LoVo (cell line): ENCODE measurements at regions not wholly inside any gene's neighbourhood (a gene's known extent, or its start where the extent isn't known, plus 50 kb on each side); places are given as distances from the start of the nearest gene placed in this dataset.
"Not testable (repeated sequence)": the region's sequence is repeated elsewhere in the genome, so short reads cannot be mapped to it uniquely, and the experiment has no call there.

ENCODE experiments used
- DNase-seq: peaks from one replicate; pipeline ENCODE4 v3.0.0-alpha.2; 2016; ENCODE audit warnings: low spot score

DNA sequence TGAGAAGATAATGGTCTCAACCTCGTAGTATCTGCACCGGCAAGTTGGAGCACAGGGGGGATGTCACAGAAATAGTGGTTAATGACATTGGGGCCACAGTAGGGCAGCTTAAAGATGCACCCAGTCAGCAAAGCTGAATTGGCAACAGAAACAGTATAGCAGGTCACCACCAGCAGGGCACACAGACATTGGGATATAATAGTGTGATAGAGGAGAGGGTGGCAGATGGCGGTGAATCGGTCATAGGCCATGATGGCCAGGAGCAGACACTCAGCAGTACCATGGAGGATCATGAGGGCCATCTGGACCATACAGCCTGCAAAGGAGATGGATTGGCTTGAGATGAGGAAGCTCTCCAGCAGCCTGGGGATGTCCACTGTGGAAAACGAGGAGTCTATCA lies 106.0 kb upstream of the OR9Q1 start:
- DNase-seq: no peak

DNA sequence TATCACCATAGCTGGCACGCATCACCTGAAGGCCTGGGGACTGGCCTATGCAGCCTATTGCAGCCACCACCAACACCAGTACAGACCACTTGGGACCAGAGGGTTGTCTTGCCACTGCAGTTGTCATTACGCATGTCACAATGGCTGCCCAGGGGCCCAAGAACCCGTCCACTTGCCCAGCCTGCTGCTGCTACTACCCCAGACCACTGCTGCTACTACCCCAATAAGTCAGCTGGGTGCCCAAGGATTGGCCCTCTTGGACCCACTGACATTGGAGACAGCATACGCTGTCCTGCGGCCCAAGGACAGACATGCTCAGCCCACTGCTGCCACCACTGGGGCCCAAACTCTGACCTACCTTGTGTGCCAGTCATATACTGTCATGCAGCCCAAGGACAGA lies 102.7 kb upstream of the OR9Q1 start:
- no peak for DNase-seq

DNA sequence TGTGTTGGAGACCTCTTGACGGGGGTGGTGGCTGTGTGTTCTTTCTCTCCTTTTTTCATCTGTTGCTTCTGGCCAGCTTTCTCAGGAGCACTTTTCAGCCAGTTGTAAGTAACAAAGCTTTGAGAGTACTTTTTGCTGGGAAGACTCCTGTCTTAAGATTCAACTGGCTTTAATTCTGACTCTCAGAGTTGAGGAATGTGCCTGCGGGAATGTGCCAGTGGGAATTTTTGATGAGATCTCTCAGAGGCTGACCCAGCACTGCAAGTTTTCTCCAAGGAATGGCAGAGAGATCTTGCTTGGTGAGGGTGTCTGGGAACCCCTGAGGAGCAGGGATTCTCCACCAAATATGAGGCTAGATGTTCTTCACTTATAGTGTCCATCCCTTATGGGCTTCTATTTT lies 91.6 kb upstream of the OR9Q1 start:
- no peak for DNase-seq

DNA sequence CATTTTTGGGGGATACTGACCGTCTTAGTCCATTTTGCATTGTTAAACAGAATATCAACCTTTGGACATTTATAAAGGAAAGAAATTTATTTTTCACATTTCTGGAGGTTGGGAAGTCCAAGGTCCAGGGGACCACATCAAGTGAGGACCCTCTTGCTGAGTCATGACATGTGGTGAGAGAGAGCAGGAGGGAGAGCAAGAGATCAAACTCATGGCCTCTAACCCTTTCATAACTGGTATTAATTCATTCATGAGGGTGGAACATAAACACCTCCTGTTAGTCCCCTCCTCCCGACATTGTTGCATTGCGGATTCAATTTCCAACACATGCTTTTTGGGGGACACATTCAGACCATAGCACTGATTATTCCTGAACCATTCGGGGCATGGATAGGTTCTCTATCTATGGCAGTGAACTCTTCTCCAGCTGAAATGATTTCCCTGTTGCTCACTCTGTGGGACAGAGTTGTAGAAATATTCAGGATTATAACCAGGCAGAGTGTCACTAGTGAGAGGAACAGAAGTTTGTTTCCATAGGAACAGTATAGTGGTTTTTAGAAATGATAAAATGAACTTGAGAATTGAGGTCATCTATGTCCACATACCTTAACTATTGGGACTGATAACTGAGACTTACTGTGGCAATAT lies 88.2 kb upstream of the OR9Q1 start:
- DNase-seq: no peak

DNA sequence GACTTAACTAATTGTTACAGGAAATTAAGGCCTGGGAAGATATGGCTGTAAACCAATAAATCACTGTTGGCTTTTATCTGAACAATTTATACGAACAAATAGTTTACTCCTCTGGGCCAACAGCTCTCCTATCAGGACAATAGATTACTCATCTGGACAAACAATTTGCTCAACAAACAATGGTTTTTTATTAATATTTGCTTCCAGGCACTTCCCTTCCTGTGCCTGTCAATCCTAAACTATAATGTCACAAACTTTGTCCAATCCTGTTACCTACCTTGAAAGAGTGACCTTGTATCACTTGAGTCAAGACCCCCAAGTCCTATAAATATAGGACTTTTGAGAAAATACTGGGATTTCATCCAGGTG lies 87.6 kb upstream of the OR9Q1 start:
- no peak for DNase-seq

DNA sequence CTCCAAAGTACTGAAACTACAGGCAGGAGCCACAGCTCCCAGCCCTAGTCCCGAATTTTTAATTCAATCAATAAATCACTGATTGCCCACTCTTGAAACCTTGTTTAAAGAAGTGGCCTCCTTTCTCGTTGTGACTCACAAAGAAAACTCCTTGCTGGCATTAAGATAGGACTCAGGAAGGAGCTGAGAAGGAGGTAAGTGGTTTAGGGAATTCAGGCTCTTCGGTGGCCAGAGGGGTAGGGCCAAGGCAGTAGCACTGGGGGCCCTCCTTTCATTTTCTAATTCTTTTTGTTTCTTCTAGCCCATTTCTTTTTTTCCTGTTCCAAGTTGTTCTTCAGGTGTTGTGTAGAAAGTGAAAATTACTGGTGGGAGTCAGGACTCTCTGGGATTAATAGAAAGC lies 86.2 kb upstream of the OR9Q1 start:
- DNase-seq: no peak

DNA sequence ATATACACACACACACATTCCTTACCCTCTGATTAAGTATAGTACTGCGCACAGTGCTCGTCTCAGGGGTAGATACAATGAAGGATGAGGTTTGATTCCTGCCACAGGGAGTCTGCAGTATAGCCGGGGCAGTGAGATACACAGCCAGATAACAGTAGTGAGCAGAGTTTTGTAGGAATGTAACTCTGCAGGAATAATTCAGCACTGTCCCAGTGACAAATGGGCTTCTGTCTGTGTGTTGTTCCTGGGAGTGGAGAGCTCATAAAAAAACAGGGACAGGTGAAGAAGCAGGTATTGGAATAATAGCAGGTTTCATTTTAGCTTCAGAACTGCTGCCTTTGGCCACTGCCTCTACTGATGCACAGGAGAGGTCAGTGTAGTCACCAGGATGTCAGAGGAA lies 85.3 kb upstream of the OR9Q1 start:
- no peak for DNase-seq

DNA sequence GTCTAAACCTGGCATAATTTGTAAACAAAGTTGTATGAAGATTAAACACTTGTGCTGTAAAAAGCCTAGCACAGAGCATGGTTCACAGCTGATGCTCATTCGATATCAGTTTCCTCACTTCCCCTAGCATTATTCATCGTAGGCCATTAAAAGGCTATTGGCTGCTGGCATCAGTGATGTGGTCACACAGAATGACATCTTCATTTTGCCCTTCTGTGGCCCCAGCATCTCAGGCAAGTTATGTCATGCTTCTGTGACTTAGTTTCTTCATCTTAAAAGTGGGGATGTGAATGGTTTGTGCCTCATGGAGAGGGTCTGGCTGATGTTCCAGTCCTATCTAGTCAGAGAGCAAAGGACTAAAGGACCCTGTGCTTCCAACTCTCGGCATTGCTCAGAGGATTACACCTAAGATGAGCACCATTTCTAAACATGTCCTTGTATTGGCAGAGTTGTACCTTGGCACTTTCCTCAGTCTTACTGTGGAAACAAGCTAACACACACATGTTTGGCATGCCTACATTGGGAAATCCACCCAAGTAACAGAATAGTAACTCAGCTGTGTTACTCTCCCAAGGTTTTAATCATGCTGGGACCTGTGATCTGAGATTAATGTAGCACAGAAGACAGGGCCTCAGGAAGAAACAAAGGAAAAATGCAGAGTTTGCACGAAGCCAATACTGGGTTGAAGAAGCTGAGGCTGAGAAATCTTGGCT lies 83.5 kb upstream of the OR9Q1 start:
- no peak for DNase-seq

DNA sequence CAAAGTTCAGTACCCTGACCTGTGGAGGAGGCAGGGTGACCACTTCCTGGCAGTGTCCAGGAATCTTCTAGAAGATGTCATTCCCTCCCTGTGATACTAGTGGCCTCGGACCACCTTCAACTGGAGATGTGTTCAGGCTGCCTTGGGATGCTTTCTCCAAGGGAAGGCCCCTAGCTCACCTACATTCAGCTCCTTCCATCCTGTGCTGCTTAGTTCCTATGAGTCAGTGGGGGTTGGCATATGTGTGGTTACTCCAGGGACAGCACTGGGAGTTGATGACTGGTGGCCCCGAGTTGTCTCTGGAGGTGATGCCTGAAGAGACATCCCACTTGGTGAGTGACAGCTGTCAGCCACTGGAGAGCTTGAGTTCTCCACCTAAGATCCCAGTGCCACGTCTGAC lies 81.8 kb upstream of the OR9Q1 start:
- no peak for DNase-seq

DNA sequence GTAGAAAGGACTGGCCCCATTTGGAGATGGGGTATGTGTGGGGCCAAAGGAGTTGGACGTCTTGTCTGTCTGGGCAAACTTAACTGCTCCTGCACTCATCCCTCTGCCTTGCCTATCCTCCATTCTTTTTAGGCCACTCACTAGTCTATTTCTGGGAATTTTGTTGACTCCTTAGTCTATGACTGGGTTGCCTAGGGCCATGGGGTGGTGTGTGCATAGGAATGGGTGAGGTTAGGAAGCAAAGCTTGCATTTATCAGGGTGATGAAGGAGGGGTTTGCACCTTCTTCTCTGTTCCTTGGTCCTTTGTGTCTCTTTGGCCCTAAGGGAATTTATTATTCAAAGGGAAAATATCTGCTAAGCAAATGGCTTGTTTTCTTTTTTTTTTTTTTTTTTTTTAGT lies 80.9 kb upstream of the OR9Q1 start:
- no peak for DNase-seq

DNA sequence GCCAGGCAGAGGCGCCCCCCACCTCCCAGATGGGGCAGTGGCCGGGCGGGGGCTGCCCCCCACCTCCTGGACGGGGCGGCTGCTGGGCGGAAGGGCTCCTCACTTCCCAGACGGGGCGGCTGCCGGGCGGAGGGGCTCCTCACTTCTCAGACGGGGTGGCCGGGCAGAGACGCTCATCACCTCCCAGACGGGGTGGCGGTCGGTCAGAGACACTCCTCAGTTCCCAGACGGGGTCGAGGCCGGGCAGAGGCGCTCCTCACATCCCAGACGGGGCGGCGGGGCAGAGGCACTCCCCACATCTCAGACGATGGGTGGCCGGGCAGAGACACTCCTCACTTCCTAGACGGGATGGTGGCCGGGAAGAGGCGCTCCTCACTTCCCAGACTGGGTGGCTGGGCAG lies 79.9 kb upstream of the OR9Q1 start:
- not testable (repeated sequence) for DNase-seq

DNA sequence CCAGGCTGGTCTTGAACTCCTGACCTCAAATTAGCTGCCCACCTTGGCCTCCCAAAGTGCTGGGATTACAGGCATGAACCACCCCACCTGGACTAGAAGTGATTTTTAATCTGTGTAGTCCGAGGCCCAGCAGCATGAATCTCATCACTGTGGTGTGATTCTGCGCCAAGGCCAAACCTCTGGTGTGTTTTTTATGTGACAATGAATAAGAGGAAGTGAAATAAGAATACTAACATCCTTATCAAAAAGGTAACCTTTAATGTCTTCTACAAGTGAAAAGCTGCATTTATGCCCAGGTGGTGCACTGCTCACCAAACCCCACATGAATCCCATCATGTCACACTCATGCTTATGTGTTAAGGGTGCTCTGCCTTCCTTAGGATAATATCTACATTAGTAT lies 77.1 kb upstream of the OR9Q1 start:
- DNase-seq: no peak

DNA sequence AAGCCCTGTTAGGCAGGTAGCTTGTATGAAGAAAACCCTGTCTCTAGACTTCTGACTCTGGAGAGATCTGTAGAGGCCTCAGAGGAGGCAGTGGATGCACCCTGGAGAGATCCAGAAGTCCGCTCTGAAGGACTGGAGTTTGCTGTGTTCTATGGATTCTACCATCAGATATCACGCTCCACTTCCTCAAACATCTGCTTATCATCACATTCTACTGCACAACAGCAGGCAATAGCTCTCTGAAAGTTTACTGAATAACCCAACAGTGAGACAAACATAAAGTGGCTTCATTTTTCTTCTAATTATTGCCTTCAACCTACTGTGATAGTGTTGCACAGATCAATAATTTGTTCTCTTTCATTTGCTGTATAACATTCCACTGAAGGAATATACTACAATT lies 59.0 kb upstream of the OR9Q1 start:
- no peak for DNase-seq

DNA sequence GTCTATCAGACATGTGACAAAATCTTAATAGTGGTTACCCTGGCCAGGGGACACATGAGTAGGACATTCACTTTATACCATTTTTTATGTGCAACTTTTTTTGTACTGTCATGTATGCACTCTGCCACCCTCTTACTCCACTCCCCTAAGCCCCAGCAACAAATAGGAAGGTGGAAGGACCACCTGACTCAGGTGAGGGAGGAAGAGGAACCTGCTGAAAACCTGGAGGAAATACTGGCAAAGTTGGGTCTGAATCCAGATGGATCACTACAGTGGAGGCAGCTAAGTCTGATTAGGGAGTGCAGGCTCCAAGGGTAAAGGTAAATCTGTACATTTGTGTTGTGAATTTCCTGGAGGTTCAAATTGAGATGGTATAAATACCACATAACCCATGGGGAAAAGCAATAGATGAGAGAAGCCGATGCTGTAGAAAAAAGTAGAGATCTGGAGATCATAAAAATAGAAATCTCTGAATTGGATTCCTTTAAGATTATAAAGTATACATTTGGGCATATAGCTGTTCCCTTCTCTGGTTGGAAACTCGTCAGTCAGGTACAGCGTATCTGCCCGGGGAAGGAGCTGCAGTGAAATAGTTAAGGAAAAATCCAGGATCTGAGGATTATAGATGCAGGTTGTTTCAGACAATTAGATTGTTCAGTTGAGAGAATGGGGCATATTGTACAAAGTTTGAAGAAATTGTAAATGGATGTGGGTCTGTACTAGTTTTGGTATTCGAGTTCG lies 52.2 kb upstream of the OR9Q1 start:
- DNase-seq: no peak

DNA sequence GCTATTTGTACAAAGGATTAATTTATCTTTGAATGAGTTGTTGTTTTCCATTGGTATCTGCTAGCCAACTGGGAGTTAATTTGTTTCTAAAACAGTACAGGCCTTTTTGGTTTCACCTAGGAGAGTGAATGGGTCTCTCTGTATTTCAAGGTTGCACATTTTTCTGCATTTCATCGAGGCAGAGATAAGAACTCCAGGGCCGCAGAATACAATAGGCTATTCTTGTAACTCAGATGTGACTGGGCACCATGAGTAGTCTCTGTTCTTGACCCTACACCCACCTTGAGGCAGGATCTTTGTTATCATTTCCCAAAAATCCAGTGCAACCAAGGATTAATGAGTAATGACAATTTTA lies 51.7 kb upstream of the OR9Q1 start:
- no peak for DNase-seq
